K562 (cell line): ENCODE measurements at regions not wholly inside any gene's neighbourhood (a gene's known extent, or its start where the extent isn't known, plus 50 kb on each side); places are given as distances from the start of the nearest gene placed in this dataset.

Source experiments
- ATAC-seq: fragments of 200-7000 bp; cut with Tn5 transposase; 3 replicates; pipeline ENCODE4 v1.9.1; 2020; ENCODE audit warnings: moderate library complexity
- BruUV-seq: library from RNA; stranded (reverse); fragments of 400-500 nt; replicated peaks from 2 replicates; lab custom pipeline; 2021; lab: Mats Ljungman, UMichigan
- CTCF ChIA-PET: fragments of 300-600 bp; formaldehyde crosslinking; extraction: SDS; loops from one replicate; lab custom pipeline; 2021; ENCODE audit warnings: low intra/inter-chr PET ratio; lab: Yijun Ruan, JAX
- POLR2A ChIA-PET: fragments of 300-600, 350-650 bp; sonication (Branson Sonifier 250); formaldehyde crosslinking; extraction: SDS; loops from one replicate; lab custom pipeline; 2021; ENCODE audit warnings: antibody characterized with exemption, inconsistent platforms; lab: Yijun Ruan, JAX
- DNase-seq, 4 experiments: peaks; one replicate each; pipeline versions ENCODE4 v3.0.0 to v3.0.0-alpha.2; 2011 to 2018; ENCODE audit warnings: low spot score in 3 of 4, mixed read lengths in 3 of 4; ENCODE audit errors: extremely low read depth in 1 of 4
- FAIRE-seq: peaks from 2 replicates; lab custom pipeline; 2011; peaks lifted over from hg19 to GRCh38; lab: Jason Lieb, UNC
- H2AFZ ChIP-seq: 2 replicates; pipeline ENCODE4 v1.6.0; 2011; ENCODE audit warnings: low read depth, low read length, control low read depth, inconsistent platforms
- H3K27ac ChIP-seq: fragments of 200-600 bp; 3 replicates; pipeline ENCODE4 v1.8.0; 2011; ENCODE audit warnings: low read depth, mild to moderate bottlenecking, control low read depth, inconsistent platforms, low read length, moderate library complexity, mixed read lengths; ENCODE audit errors: extremely low read depth
- H3K27me3 ChIP-seq, 2 experiments: fragments of 300-600 bp in 1 of 2; 2 replicates in 1 of 2; 3 replicates in 1 of 2; pipeline versions ENCODE4 v1.6.0 to v1.8.0; 2011; ENCODE audit warnings: inconsistent platforms in 2 of 2, low read length in 2 of 2, mild to moderate bottlenecking in 1 of 2, mixed read lengths in 1 of 2, moderate library complexity in 1 of 2; ENCODE audit not compliant: control insufficient read depth in 2 of 2, insufficient read depth in 2 of 2
- H3K36me3 ChIP-seq: fragments of 300-600 bp; 3 replicates; pipeline ENCODE4 v1.8.0; 2011; ENCODE audit warnings: mild to moderate bottlenecking, low read length, inconsistent platforms; ENCODE audit not compliant: control insufficient read depth, insufficient read depth
- H3K4me1 ChIP-seq, 2 experiments: fragments of 200-600 bp in 1 of 2; replicated peaks in 1 of 2; 2 replicates in 1 of 2; 3 replicates in 1 of 2; pipeline versions ENCODE4 v1.5.1 to v1.8.0; 2011; ENCODE audit warnings: inconsistent platforms in 2 of 2, low read length in 2 of 2, mild to moderate bottlenecking in 1 of 2, mixed read lengths in 1 of 2, moderate library complexity in 1 of 2; ENCODE audit not compliant: control insufficient read depth in 2 of 2, insufficient read depth in 2 of 2
- H3K4me2 ChIP-seq: 2 replicates; pipeline ENCODE4 v1.6.1; 2011; ENCODE audit warnings: low read length, control low read depth, inconsistent platforms, mixed read lengths; ENCODE audit not compliant: insufficient read depth
- H3K4me3 ChIP-seq: fragments of 200-600 bp; sonication (generic), shearing (Covaris generic); 2 replicates; pipeline ENCODE4 v1.5.1; 2016; ENCODE audit warnings: control low read depth, inconsistent platforms
- H3K79me2 ChIP-seq: fragments of 200-600 bp; 3 replicates; pipeline ENCODE4 v1.8.0; 2011; ENCODE audit warnings: low read length, inconsistent platforms; ENCODE audit not compliant: control insufficient read depth, insufficient read depth
- H3K9ac ChIP-seq, 2 experiments: 2 replicates each; pipeline versions ENCODE4 v1.6.0 to v1.6.1; 2011; ENCODE audit warnings: low read depth in 2 of 2, low read length in 2 of 2, control low read depth in 1 of 2, inconsistent platforms in 1 of 2, mild to moderate bottlenecking in 1 of 2, mixed read lengths in 1 of 2; ENCODE audit not compliant: insufficient read depth in 1 of 2
- H3K9me1 ChIP-seq: one replicate; pipeline ENCODE4 v1.6.0; 2011; ENCODE audit warnings: inconsistent platforms, mild to moderate bottlenecking, low read length, moderate library complexity; ENCODE audit not compliant: control insufficient read depth, insufficient read depth
- H3K9me3 ChIP-seq: replicated peaks from 2 replicates; pipeline ENCODE4 v1.5.1; 2011; ENCODE audit warnings: low read depth, low read length, inconsistent platforms; ENCODE audit not compliant: control insufficient read depth, insufficient read depth
- H4K20me1 ChIP-seq: replicated peaks from 2 replicates; pipeline ENCODE4 v1.6.1; 2011; ENCODE audit warnings: low read length, inconsistent platforms, mixed read lengths; ENCODE audit not compliant: control insufficient read depth, insufficient read depth
- CBX1 ChIP-seq: sonication (generic); IDR thresholded peaks from 2 replicates; pipeline ENCODE4 v1.6.1; 2016; ENCODE audit warnings: antibody characterized with exemption, low read depth, mild to moderate bottlenecking
- ERF ChIP-seq: fragments of 450-650 bp; formaldehyde crosslinking; IDR thresholded peaks from 2 replicates; pipeline ENCODE4 v1.4.0; 2020; ENCODE audit warnings: mild to moderate bottlenecking, mixed read lengths
- GMEB1 ChIP-seq: fragments of 250-450 bp; sonication (Bioruptor Pico); IDR thresholded peaks from 2 replicates; pipeline ENCODE4 v1.4.0; 2020; ENCODE audit warnings: mild to moderate bottlenecking
- IRF2 ChIP-seq: sonication (generic); formaldehyde crosslinking; IDR thresholded peaks from 2 replicates; pipeline ENCODE4 v1.8.1; 2022; ENCODE audit warnings: mild to moderate bottlenecking, missing genetic modification reagents
- MCM3 ChIP-seq: fragments of 450-650 bp; IDR thresholded peaks from 2 replicates; pipeline ENCODE4 v1.6.1; 2016
- MEF2D ChIP-seq: conservative IDR thresholded peaks from 2 replicates; pipeline ENCODE4 v1.6.1; 2016; ENCODE audit warnings: low read depth, missing genetic modification characterization, missing compliant biosample characterization
- NR3C1 ChIP-seq: sonication (generic); formaldehyde crosslinking; IDR thresholded peaks from 2 replicates; pipeline ENCODE4 v1.8.1; 2022; ENCODE audit warnings: missing genetic modification reagents
- PTRF ChIP-seq: fragments of 450-650 bp; IDR thresholded peaks from 2 replicates; pipeline ENCODE4 v1.6.1; 2016; ENCODE audit warnings: mild to moderate bottlenecking, missing genetic modification characterization, missing compliant biosample characterization
- REST ChIP-seq, 2 experiments: fragments of 450-650 bp; formaldehyde crosslinking in 1 of 2; IDR thresholded peaks; 2 replicates each; pipeline versions ENCODE4 v1.4.0 to v1.6.1; 2014 to 2020; ENCODE audit warnings: mild to moderate bottlenecking in 2 of 2, borderline replicate concordance in 1 of 2, low read depth in 1 of 2
- SRSF7 ChIP-seq: fragments of 200-400 bp; formaldehyde crosslinking; optimal IDR thresholded peaks from 2 replicates; pipeline ENCODE3; 2017; ENCODE audit warnings: mild to moderate bottlenecking, low read depth, low read length
- ZBTB12 ChIP-seq: fragments of 250-450 bp; sonication (Bioruptor Pico); IDR thresholded peaks from 2 replicates; pipeline ENCODE4 v1.4.0; 2020
- ZFP36 ChIP-seq: fragments of 150-350 bp; IDR thresholded peaks from 2 replicates; pipeline ENCODE4 v1.6.1; 2018; ENCODE audit warnings: low read length, low read depth; ENCODE audit not compliant: partially characterized antibody
- ZNF668 ChIP-seq: fragments of 250-450 bp; sonication (Bioruptor Pico); IDR thresholded peaks from 2 replicates; pipeline ENCODE4 v1.8.0; 2022; ENCODE audit warnings: mild to moderate bottlenecking, inconsistent platforms
- WGBS: fragments of 100-300 bp; shearing (Covaris generic); methylation state at CpG from one replicate; pipeline ENCODE4 v1.1.6; 2016; ENCODE audit warnings: low coverage, mixed read lengths; ENCODE audit not compliant: insufficient coverage; ENCODE audit errors: missing lambda C conversion rate; 5-methylcytosine and 5-hydroxymethylcytosine counted together
- in situ Hi-C: fragments of 300-500 bp; cut with MboI; formaldehyde crosslinking; loops from 4 replicates; pipeline ENCODE4 v1.15.0; 2018; ENCODE audit warnings: inconsistent platforms, mixed read lengths
- intact Hi-C: fragments of 100-400 bp; cut with micrococcal nuclease; formaldehyde crosslinking; loops from 2 replicates; pipeline ENCODE4 v1.14.2; 2022

- H4K20me1 ChIP-seq, result no peaks in the 10 kb centered on the region
- H3K4me2 ChIP-seq, result no peak overlapping the region
- DNase-seq (no peak), FAIRE-seq (no peak), ATAC-seq (no peak)
- intact Hi-C loops, result no loop called here
- 66% methylated on average over 7 of the region's 8 CpGs for WGBS
- no peak overlapping the region; the same call in 1 of the 2 replicates for H2AFZ ChIP-seq
- BruUV-seq, result no TSS peak
- ChIA-PET CTCF (no interaction called here), POLR2A (no interaction called here)
- TF ChIP-seq PTRF (tag) (no peak), CBX1 (no peak), ZBTB12 (CRISPR knock-in tag) (no peak), ZFP36 (no peak), MCM3 (no peak), ERF (CRISPR knock-in tag) (no peak), REST (IDR thresholded peaks at IDR 0.05; ENCODE audit: borderline replicate concordance) (no peak), REST (CRISPR knock-in tag; IDR thresholded peaks at IDR 0.05; ENCODE audit: low read depth) (no peak), SRSF7 (no peak), MEF2D (tag) (no peak), ZNF668 (CRISPR knock-in tag) (no peak), NR3C1 (CRISPR knock-in tag) (no peak), GMEB1 (CRISPR knock-in tag) (no peak), IRF2 (no peak)
- no peaks in the 10 kb centered on the region for H3K79me2 ChIP-seq
- H3K9me3 ChIP-seq, result no peaks in the 10 kb centered on the region
- H3K9me1 ChIP-seq, result no peaks in the 10 kb centered on the region
- no peaks in the 10 kb centered on the region for H3K27me3 ChIP-seq
- H3K27ac ChIP-seq, result no peak overlapping the region
- H3K36me3 ChIP-seq, result no peaks in the 10 kb centered on the region
- peaks cover 0 to 4% of the 10 kb centered on the region in 2 experiments; a peak in 3 of 5 replicates for H3K4me1 ChIP-seq
- in situ Hi-C loops, result no loop called here
- H3K9ac ChIP-seq, result no peak overlapping the region
- H3K4me3 ChIP-seq, result no peak overlapping the region
These were observed 151.8 kb upstream of the MED13 start for GRCh38 chr17:62216847-62217246.
